C4-2B (cell line): ENCODE measurements at regions not wholly inside any gene's neighbourhood (a gene's known extent, or its start where the extent isn't known, plus 50 kb on each side); places are given as distances from the start of the nearest gene placed in this dataset.

Experiments used
- ZFX ChIP-seq: fragments of 450-650 bp; IDR thresholded peaks from 2 replicates; pipeline ENCODE4 v1.6.1; 2017
- TF ChIP-seq, protein P1 (sequence below): fragments of 450-650 bp; conservative IDR thresholded peaks from 2 replicates; pipeline ENCODE4 v1.5.1; 2017; ENCODE audit warnings: mild to moderate bottlenecking

DNA sequence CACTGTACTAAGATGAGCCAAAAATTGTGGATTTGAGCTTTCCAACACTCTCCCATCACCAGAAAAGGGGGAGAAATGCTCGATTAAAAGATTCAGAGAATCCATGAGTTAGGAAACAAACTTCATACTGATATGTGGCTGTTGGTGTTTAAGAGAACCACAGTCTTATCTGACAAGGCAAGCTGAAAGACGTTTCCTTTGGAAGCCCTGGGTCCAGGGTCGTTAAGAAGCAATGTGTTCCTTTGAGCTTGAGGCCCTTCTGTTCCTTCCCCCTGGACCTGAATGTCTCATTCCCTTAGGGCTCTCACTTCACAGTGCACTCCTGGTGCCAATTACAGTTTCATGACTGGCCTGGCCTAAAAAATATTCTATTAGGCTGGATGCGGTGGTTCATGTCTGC, 524.8 kb upstream of the PPP2R3A start:
- TF ChIP-seq, protein P1, sequence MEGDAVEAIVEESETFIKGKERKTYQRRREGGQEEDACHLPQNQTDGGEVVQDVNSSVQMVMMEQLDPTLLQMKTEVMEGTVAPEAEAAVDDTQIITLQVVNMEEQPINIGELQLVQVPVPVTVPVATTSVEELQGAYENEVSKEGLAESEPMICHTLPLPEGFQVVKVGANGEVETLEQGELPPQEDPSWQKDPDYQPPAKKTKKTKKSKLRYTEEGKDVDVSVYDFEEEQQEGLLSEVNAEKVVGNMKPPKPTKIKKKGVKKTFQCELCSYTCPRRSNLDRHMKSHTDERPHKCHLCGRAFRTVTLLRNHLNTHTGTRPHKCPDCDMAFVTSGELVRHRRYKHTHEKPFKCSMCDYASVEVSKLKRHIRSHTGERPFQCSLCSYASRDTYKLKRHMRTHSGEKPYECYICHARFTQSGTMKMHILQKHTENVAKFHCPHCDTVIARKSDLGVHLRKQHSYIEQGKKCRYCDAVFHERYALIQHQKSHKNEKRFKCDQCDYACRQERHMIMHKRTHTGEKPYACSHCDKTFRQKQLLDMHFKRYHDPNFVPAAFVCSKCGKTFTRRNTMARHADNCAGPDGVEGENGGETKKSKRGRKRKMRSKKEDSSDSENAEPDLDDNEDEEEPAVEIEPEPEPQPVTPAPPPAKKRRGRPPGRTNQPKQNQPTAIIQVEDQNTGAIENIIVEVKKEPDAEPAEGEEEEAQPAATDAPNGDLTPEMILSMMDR: no peak
- TF ChIP-seq ZFX: no peak
